Breast epithelium (tissue), 3 donors: ENCODE measurements at regions not wholly inside any gene's neighbourhood (a gene's known extent, or its start where the extent isn't known, plus 50 kb on each side); places are given as distances from the start of the nearest gene placed in this dataset.

Experiments
- CTCF ChIP-seq, 3 donors: fragments of 450-650 bp; IDR thresholded peaks; one replicate each; pipeline ENCODE4 v1.5.1; 2016 to 2017; ENCODE audit warnings: antibody characterized with exemption in 3 of 3, mild to moderate bottlenecking in 3 of 3, moderate library complexity in 3 of 3
- POLR2AphosphoS5 ChIP-seq, 3 donors: sonication (generic); formaldehyde crosslinking; IDR thresholded peaks; one replicate each; pipeline ENCODE4 v1.6.1; 2017; ENCODE audit warnings: antibody characterized with exemption in 3 of 3

- no peak for TF ChIP-seq POLR2AphosphoS5 (IDR thresholded peaks at IDR 0.05)
- TF ChIP-seq CTCF (IDR thresholded peaks at IDR 0.05): no peak
Observed at GRCh38 chr1:166457700-166458099, 290.9 kb upstream of the FAM78B start.
